ENCODE measurements at regions not wholly inside any gene's neighbourhood (a gene's known extent, or its start where the extent isn't known, plus 50 kb on each side); places are given as distances from the start of the nearest gene placed in this dataset.

DNA sequence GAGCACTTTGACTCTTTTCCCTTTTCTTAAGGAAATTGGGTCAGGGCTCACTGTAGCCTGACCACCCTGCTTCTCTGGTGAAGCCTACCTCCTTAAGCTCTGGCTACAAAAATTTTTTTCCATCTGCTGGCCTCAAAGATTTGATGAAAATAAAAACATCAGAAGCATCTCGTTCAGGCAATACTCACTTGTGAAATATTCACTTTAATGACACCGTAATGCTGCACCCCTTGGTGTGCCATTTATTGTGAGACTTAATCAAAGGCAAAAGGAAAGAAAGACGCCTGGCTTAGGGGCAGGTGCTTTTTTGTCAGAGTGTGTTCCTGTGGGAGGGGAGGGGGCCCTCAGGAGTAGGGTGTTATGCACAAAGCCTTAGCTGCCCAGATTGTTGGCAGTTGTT, 155.0 kb upstream of the TMPO start:
- TF ChIP-seq, protein P1, sequence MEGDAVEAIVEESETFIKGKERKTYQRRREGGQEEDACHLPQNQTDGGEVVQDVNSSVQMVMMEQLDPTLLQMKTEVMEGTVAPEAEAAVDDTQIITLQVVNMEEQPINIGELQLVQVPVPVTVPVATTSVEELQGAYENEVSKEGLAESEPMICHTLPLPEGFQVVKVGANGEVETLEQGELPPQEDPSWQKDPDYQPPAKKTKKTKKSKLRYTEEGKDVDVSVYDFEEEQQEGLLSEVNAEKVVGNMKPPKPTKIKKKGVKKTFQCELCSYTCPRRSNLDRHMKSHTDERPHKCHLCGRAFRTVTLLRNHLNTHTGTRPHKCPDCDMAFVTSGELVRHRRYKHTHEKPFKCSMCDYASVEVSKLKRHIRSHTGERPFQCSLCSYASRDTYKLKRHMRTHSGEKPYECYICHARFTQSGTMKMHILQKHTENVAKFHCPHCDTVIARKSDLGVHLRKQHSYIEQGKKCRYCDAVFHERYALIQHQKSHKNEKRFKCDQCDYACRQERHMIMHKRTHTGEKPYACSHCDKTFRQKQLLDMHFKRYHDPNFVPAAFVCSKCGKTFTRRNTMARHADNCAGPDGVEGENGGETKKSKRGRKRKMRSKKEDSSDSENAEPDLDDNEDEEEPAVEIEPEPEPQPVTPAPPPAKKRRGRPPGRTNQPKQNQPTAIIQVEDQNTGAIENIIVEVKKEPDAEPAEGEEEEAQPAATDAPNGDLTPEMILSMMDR (IDR thresholded peaks at IDR 0.05) = no peak
- no peaks in the 10 kb centered on the region for H3K36me3 Mint-ChIP-seq (ENCODE audit: low read depth)
- H3K27me3 Mint-ChIP-seq (ENCODE audit: insufficient read depth) = peaks cover 12% of the 10 kb centered on the region
- H3K27ac Mint-ChIP-seq = no peak overlapping the region
- peaks cover 5% of the 10 kb centered on the region for H3K4me1 Mint-ChIP-seq (ENCODE audit: low read depth)
- no peak for DNase-seq
- H3K4me3 Mint-ChIP-seq = no peak overlapping the region
- H3K9me3 Mint-ChIP-seq = no peaks in the 10 kb centered on the region

DNA sequence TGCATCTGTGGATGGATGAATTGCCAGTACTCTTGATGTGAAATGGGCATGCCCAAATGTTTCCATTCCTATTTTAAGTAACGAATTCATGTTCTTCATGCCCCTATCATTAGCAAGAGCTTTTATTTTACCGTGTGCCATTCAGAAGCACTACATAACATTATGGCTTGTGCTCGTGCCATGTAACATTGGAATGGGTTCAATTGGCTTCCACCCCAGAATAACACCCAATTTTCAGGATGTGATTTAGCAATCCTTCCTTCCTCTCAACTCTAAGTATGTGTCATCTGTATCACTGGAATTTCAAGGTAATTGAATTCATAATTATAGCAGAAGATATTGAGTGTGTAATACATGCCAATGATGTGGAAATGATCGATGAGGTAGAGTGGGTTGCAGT, 145.8 kb upstream of the TMPO start:
- no peak overlapping the region for H3K4me3 Mint-ChIP-seq
- H3K9me3 Mint-ChIP-seq = no peaks in the 10 kb centered on the region
- TF ChIP-seq, protein P1 (IDR thresholded peaks at IDR 0.05) = no peak

DNA sequence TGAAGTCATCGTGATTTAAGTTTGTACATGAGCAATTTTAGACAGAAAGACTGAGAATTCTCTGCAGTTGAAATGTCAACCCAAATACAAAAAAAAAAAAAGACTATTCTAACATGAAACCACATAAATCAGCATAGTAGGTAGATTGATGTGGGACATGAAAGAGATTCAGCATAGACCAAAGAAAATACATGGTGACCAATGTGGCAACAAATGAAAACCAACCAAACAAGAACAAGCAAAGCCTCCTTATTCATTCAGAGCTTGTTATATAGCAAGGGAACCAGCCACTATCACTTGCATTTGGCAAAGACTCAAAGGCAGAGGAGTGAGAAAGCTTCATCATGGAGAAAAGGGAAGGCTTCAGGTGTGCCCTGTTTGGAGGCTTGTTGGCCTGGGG, 144.4 kb upstream of the TMPO start:
- peaks cover 17% of the 10 kb centered on the region for H3K4me1 Mint-ChIP-seq (ENCODE audit: low read depth)
- H3K36me3 Mint-ChIP-seq (ENCODE audit: low read depth) = no peaks in the 10 kb centered on the region
- TF ChIP-seq, protein P1 (IDR thresholded peaks at IDR 0.05) = no peak
- no peak for DNase-seq
- no peak overlapping the region for H3K4me3 Mint-ChIP-seq
- no peak overlapping the region for H3K27ac Mint-ChIP-seq
- H3K9me3 Mint-ChIP-seq = no peaks in the 10 kb centered on the region
- H3K27me3 Mint-ChIP-seq (ENCODE audit: insufficient read depth) = peaks cover 14% of the 10 kb centered on the region

More for the DNA sequence above, 145.8 kb upstream of the TMPO start:
- Mint-ChIP-seq H3K27me3 (ENCODE audit: insufficient read depth) (peaks cover 7% of the 10 kb centered on the region), H3K36me3 (ENCODE audit: low read depth) (no peaks in the 10 kb centered on the region), H3K27ac (no peak overlapping the region), H3K4me1 (ENCODE audit: low read depth) (peaks cover 17% of the 10 kb centered on the region)
- no peak for DNase-seq

DNA sequence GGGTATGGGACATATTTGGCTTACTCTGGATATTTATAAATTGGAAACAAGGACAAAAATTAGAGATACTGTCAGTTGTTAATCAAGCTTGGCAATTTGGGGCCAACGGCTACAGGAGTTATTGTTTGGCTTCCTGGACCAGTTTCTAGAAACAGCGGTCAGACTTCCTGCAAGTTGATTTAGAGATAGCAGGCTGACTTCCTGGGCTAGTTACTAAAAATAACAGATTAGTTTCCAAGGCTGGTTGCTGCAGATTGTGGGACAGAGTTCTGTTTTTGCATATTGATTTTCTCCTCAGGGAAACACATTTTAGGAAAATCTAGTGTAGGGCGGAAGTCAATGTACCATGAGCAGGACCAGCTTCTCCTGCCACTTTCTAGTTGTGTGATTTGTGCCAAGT, 144.0 kb upstream of the TMPO start:
- H3K4me3 Mint-ChIP-seq = no peak overlapping the region
- TF ChIP-seq, protein P1 (IDR thresholded peaks at IDR 0.05) = no peak
- no peaks in the 10 kb centered on the region for H3K36me3 Mint-ChIP-seq (ENCODE audit: low read depth)
- peaks cover 17% of the 10 kb centered on the region for H3K4me1 Mint-ChIP-seq (ENCODE audit: low read depth)
- no peaks in the 10 kb centered on the region for H3K9me3 Mint-ChIP-seq
- DNase-seq = no peak
- H3K27me3 Mint-ChIP-seq (ENCODE audit: insufficient read depth) = peaks cover 9% of the 10 kb centered on the region
- H3K27ac Mint-ChIP-seq = no peak overlapping the region

DNA sequence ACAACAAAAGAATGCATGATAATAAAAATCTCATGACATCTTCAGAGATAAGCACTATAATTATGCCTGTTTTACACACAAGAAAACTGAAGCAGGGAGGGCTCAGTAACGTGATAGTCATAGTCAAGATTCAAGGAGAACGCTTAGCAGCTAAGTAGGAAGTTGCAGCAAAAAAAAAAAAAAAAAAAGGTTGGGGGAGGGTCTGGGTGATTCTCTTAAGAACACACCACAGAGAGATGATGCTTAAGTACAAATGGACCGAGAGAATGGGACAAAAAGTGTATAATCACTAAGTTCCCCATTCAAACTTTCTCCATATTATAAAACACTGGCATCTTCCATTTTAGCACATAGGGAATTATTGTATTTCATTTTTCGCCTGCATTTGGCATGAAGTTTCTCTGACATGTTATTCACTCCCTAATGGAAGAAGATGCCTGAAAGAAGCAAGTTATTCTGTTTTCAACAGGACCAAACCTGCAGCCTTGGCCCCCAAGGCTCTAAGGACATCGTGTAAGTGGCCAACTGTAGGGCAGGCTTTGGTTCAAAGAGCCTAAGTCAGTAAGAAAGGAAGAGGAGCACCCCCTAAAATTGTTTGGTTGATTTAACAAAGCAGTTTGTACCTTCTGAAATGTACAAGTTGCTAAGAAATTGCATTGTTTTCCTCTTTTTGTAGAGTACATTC, 142.9 kb upstream of the TMPO start:
- TF ChIP-seq, protein P1 (IDR thresholded peaks at IDR 0.05) = no peak
- no peaks in the 10 kb centered on the region for H3K36me3 Mint-ChIP-seq (ENCODE audit: low read depth)
- no peak overlapping the region for H3K27ac Mint-ChIP-seq
- no peaks in the 10 kb centered on the region for H3K9me3 Mint-ChIP-seq
- peaks cover 9% of the 10 kb centered on the region for H3K27me3 Mint-ChIP-seq (ENCODE audit: insufficient read depth)
- no peak for DNase-seq
- peaks cover 17% of the 10 kb centered on the region for H3K4me1 Mint-ChIP-seq (ENCODE audit: low read depth)
- H3K4me3 Mint-ChIP-seq = no peak overlapping the region
